ENCODE measurements at regions not wholly inside any gene's neighbourhood (a gene's known extent, or its start where the extent isn't known, plus 50 kb on each side); places are given as distances from the start of the nearest gene placed in this dataset.

GRCh38 chr4:53809816-53810215 lies 218.5 kb upstream of the LNX1 start:
- TF ChIP-seq CTCF (conservative IDR thresholded peaks at IDR 0.05 in 1 of 2, IDR thresholded peaks at IDR 0.05 in 1 of 2; ENCODE audit: extremely low read depth in 1 of 2, insufficient read depth in 1 of 2, low read depth in 1 of 2, low read length in 2 of 2) (no peak), EZH2 (IDR thresholded peaks at IDR 0.05; ENCODE audit: borderline replicate concordance, low read length) (no peak)

Data from mammary epithelial cell (primary cell).